GM21528 (cell line): ENCODE measurements at regions not wholly inside any gene's neighbourhood (a gene's known extent, or its start where the extent isn't known, plus 50 kb on each side); places are given as distances from the start of the nearest gene placed in this dataset.

Experiments used
- ATAC-seq: cut with Tn5 transposase; IDR thresholded peaks from one replicate; pipeline ENCODE4 v1.9.1; 2021; ENCODE audit warnings: mild to moderate bottlenecking, moderate library complexity; ENCODE audit not compliant: unreplicated experiment, low FRiP score

GRCh38 chr6:126147291-126147815, 161.0 kb downstream of the TRMT11 start:
- ATAC-seq, result no peak

- ATAC-seq, result no peak
Measured at GRCh38 chr6:126148853-126149252, 162.5 kb downstream of the TRMT11 start.

- ATAC-seq, result no peak
Measured at GRCh38 chr6:126152372-126152745, 166.0 kb downstream of the TRMT11 start.

DNA sequence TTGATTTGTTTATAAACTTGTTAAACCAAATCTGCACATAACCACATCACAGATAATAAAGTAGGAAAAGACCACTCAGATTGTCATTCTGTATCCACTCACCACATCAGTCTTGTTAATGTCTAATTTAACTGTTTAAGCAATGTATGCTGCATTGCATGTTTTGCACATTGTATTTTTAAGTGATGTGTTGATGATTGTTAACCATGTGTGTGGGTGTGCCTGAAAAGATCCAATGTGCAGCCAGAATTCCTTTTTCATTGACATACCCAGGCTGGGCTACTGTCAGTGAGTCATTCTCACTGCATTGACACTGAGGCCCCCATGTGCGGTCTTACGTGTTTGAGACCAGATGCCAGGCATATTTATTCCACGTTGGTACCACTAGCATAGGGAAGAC, 167.3 kb downstream of the TRMT11 start:
- no peak for ATAC-seq

- no peak for ATAC-seq
Measured at GRCh38 chr6:126156973-126157372, 170.6 kb downstream of the TRMT11 start.

- no peak for ATAC-seq
Measured at GRCh38 chr6:126167726-126168125, 172.2 kb upstream of the CENPW start.

DNA sequence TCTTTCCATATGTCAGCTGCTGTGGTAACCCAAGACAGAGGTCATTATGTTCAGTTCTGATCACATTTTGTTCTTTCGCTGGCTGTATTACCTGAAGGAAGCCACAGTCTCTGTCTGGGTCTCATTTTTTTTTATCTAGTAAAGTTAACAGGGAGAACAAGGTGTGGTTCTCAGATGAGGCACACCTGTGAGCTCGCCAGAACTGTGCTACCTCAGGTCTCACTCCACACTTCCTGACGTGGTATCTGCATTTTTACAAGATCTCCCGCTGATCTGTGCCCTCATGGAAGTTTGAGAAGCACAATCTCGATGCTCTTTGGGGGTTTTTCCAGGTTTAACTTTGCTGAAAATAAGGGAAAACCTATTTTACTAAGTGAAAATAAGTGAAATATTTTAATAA, 169.5 kb upstream of the CENPW start:
- ATAC-seq, result no peak

GRCh38 chr6:126170978-126171382, 168.9 kb upstream of the CENPW start:
- peak; percentile 83 for ATAC-seq

GRCh38 chr6:126172131-126172530, 167.8 kb upstream of the CENPW start:
- no peak for ATAC-seq

GRCh38 chr6:126173265-126173664, 166.7 kb upstream of the CENPW start:
- ATAC-seq, result no peak

- ATAC-seq, result no peak
Measured at GRCh38 chr6:126174697-126175096, 165.2 kb upstream of the CENPW start.

- ATAC-seq, result no peak
Measured at GRCh38 chr6:126175251-126175650, 164.7 kb upstream of the CENPW start.

DNA sequence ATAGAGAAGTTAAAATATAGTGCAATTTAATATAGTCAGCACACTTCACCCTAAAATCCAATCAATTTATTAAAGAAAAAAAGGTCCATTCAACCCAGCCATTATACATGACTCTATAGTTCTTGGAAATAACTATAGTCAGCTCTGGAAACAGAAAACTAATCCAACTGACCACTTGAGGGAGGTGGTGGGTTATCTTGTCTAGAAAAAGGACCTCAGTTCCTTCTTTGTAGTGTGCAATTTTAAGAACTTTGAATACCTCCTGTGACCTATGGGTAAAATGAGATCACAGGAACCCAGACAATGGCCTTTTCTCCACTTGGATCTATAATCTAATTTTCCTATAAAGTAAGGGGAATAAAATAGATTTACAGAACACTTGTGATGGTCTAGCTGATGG, 163.6 kb upstream of the CENPW start:
- ATAC-seq, result no peak

- no peak for ATAC-seq
Measured at GRCh38 chr6:126180585-126180984, 159.3 kb upstream of the CENPW start.

DNA sequence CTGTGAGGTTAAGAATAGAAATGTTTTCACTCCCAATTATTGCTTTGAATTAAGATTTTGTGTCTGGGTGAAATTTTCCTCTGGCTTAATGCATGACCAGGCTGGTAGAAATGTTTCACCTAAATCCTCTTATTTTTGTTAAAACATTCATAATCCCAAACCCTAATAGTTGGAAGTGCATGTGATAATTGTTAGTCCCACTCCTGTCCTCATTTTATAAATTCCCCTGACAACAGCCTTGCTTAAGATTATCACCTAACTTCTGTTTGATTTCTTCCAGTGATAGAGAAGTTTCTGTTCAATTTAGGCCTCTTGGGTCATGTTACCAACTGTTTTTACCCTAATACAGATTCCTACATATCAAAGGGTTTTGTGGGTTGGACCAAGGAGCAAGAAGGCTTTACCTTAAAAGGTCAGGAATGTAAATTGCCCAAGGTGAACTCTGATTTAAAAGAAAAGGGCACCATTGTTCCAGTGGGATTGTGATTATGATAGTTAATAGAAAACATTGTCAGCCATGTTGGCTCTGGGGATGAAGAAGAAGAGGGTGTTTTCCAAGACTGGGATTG, 158.7 kb upstream of the CENPW start:
- no peak for ATAC-seq

DNA sequence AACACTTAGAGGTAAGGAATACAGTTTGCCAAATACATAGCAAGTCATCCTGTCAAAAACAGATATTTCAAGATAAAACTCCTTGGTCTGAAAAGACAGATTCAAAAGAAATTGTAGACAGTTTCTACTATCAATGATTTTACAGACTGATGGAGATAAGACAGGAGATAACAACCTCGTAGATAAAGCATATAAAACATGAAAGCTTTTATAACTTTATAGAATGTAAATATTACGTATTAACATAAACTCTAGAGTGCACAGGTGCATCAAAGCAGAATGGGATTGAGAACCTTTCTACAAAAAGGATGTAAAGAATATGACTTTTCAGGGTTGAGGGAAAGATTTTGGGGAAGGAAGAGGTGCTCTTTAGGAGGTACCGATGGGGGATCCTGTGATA, 158.0 kb upstream of the CENPW start:
- no peak for ATAC-seq

DNA sequence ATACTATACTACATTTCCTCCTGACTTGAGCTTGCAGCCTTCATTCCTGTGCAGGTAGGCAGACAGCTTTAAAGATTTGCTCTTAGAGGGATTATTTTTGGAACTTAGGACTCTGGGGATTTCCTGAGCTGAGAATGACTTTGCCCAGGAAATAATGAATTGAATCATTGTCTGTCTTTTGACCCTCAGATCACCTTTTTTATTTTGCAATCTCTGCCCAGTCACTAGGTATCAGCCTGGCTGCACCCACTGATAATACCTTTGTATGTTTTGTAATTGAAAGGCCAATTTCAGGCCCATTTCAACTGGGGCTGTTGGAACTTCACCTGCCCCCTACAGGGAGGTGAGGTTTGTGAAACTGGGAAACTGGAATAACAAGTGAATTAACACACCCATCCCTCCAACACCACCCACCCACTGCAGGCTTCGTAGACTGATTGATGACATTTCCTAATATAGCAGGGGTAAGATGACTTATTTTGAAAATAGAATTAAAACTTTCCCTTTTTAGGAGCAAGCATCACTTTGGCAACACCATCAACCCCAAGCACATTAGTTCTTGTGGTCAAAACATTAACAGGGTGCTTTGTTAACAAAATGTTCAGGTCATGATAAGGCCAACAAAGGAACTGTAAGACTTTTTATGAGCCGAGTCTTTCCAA, 157.1 kb upstream of the CENPW start:
- no peak for ATAC-seq

GRCh38 chr6:126185774-126186173, 154.1 kb upstream of the CENPW start:
- ATAC-seq, result no peak

DNA sequence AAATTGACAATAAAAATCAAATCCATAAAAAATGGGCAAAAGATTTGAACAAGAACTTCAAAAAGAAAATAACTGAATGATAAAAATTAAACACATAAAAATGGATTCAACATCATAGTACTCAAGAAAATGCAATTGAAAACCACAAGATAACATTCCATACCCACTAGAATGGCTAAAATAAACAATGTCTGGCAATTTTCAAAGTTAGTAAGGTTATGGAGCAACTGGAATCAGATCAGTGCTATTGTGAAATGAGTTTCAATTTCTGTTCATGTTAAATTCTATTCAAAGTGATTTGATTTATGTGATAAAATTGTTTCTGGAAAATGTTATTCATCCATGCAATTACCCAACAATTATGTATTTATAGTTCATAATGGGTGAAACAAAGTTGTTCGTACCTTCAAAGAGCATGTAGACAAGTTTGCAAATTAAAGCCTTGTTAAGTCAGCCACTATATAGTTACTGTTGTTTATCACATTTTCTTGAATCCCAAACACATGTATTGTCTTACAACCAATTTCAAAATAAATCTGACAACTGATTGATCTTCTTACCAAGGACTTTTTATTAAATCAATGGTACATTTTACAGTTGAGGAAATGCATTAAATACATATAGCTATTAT, 151.5 kb upstream of the CENPW start:
- no peak for ATAC-seq

- no peak for ATAC-seq
Measured at GRCh38 chr6:126195625-126196236, 144.2 kb upstream of the CENPW start.

DNA sequence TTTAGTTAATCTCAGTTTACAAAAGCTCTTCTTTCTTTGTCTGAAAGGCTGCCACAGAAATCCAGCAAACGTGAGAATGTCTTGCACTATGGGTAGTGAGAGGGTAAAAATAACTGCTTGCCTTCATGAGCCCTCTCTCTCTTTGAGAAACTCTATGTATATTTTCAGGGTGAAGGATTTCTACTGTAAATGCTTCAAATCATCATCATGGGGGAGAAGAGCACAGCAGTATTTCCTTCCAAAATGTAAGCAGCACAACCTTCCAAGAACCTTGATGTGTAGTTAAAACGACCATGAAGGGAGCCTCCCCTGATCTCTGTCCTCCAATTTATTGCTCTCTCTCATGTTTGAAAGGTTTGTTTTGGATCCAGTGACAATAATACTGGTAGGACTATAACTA, 141.3 kb upstream of the CENPW start:
- no peak for ATAC-seq

DNA sequence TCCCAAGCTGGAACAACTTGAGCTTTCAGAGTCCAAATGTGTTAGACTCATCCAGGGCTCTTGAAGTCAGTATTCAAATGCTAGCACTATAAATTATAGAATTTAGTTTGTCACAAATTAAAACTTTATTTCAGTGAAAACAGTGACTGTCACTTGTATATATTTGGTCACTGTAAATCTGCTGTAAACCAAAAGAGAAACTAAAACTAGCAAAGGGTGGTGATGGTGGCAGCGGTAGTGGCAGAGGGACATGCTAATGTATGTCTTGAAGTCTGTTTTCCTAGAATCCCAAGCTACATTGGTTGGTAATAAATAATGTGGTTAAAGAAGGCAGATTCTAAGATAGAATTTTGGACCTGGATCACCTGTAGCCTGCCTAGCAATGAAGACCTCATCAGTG, 140.4 kb upstream of the CENPW start:
- no peak for ATAC-seq
